Kidney capillary endothelial cell (primary cell): ENCODE measurements at regions not wholly inside any gene's neighbourhood (a gene's known extent, or its start where the extent isn't known, plus 50 kb on each side); places are given as distances from the start of the nearest gene placed in this dataset.

ENCODE experiments used
- DNase-seq: peaks from one replicate; pipeline ENCODE4 v3.0.0-alpha.2; 2018; ENCODE audit warnings: low spot score

GRCh38 chr1:208782186-208782585 is 538.0 kb upstream of the PLXNA2 start:
- no peak for DNase-seq

- no peak for DNase-seq
Observed at GRCh38 chr1:208785629-208786028, 541.4 kb upstream of the PLXNA2 start.

- DNase-seq, result no peak
Observed at GRCh38 chr1:208787219-208787618, 543.0 kb upstream of the PLXNA2 start.

GRCh38 chr1:208788013-208788540 is 543.9 kb upstream of the PLXNA2 start:
- no peak for DNase-seq

GRCh38 chr1:208791456-208791855 is 547.3 kb upstream of the PLXNA2 start:
- no peak for DNase-seq

GRCh38 chr1:208793861-208794345 is 549.7 kb upstream of the PLXNA2 start:
- DNase-seq, result peak; percentile 40

DNA sequence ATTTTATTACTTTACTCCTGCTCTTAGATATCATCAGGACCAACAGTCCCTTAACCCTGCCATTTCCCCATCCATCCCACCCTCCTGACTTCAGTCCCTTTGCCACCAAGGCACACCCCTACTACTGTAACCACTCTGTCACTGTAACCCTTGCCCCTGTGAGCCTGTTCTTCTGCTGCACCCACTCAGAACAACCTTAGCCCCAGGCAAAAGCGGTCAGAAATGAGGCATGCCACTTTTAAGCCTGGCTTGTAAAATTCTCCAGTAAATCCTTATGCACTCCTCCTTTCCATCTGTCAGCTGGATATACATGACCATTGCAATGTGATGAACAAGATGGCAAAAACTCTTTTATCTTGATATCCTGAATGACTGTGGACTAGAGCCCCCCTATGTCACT is 555.0 kb upstream of the PLXNA2 start:
- no peak for DNase-seq

DNA sequence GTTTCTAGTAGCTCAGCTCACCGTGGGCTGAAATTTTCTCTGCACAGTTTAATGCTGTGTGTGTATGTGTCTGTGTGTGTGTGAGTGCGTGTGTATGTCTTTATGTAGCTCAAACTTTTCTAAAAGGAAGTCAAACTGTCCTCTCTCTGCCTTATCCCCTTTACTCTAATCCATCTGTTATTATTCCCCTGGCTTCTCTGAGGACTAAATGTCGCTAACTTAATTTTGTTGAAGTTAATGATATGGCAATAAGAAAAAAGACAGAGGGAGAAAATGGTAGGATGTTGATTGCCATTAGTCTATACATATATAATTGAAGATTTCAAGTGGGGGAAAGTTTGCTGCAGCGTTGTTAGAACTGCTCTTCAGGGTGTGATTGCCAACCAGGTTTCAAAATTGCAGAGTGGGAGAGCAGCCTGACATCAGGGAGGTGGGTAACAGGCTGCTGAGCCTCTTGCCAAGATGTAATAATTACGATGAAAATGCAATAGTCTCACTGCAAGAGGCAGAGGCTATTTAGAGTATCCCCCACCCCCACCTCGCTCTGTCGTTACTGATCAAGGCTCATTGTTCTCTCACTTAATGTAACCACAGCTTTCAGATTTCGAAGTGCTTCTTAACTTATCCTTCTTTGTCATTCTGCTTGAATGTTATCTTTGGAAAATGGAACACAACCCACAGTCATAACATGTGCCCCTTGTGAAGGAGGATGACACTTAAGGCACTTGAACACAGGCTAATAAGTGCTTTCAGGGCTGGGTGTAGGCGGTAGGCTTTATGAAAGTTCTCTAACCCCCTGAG is 559.0 kb upstream of the PLXNA2 start:
- no peak for DNase-seq

DNA sequence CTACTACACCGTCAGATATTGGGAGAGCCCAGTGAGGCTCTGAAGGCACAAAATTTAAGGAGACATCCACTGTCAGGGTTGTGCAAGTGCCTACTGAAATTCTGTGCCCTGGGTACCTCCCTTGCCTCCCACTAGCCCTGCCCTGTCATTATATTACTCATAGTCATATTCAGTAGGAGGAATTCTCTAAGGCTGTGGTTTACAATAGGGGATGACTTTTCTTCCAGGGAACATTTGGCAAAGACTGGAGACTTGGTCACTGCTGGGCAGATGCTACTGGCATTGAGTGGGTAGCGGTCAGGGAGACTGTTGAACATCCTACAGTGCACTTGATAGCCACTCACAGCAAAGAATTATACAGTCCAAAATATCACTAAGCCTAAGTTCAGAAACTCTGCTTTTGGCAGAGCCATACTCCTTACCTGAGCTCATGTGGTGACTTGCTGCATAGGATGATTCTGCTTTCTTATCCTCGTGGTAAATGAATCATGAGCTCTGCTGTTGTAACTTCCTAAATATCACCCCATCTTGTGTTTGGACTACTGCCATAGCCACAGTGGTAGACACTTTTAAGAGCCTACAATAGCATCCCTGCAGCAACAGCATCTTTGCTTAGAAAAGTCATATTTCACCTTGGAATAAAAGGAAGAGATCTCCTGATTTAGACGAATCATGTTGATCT is 563.4 kb upstream of the PLXNA2 start:
- no peak for DNase-seq

DNA sequence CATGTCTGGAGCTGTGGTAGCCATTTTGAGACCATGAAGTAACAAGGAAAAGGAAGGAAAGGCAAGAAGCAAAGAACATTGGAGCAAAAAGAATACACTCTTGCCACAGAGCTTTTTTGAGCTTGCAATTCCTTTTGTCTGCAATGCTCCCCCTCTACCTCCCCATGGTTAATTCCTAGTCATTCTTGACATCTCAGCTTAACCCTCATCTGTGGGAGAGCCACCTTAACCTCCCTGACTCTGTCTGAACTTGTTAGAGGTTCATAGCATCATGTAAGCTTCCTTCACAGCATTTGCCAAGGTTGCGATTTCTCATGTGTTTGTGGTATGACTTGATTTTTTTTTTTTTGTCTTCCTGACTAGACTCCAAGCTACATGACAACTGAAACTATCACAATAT is 564.1 kb upstream of the PLXNA2 start:
- no peak for DNase-seq

- DNase-seq, result no peak
Observed at GRCh38 chr1:208809876-208810275, 565.7 kb upstream of the PLXNA2 start.

- no peak for DNase-seq
Observed at GRCh38 chr1:208818770-208819445, 574.7 kb upstream of the PLXNA2 start.

DNA sequence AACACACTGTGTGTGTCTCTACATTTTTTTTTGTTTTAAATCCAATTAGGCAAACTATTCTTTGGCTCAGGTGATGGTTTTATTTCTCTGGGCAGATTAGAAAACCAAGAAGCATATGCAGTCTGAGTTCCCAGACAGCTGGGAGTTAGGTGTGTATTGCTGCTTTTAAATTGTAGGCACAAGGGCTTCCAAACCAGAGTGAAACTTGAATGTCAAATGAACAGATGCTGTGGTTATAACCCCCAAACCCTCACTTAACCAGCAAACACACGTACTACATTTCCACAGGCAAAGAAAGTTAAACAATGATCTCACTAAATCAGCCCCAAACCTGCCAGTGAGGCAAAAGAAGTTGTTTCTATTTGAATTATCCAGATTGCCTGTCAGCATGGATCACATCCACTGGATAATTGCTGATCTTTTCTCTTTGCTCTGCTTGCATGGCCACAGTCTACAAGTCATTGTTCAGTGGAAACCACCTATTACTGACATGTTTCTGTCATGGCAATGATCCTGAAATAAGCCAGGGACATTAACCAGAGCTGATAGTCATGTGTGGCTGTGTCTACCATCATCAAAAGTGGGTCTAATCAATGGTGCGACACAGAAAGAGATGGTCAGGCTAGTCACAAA is 576.5 kb upstream of the PLXNA2 start:
- no peak for DNase-seq

- no peak for DNase-seq
Observed at GRCh38 chr1:208821939-208822338, 577.8 kb upstream of the PLXNA2 start.

DNA sequence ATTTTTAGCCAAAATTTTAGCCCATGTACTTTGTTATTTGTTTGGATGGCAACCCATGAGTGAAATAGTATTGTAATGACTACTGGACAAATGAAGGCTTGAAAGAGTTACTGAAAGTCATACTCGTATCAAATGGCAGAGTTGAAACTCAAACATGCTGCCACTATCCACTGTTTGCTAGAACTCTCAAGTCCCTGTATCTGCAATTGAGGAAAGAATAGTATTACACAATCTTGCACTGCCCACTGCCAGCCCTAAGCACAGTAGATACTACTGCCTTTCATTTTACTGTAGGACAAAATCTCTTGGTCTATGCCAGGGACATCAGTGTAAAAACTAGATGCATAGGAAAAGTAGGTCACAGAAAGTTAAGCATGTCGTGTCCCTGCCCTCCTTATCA is 581.1 kb upstream of the PLXNA2 start:
- DNase-seq, result no peak

DNA sequence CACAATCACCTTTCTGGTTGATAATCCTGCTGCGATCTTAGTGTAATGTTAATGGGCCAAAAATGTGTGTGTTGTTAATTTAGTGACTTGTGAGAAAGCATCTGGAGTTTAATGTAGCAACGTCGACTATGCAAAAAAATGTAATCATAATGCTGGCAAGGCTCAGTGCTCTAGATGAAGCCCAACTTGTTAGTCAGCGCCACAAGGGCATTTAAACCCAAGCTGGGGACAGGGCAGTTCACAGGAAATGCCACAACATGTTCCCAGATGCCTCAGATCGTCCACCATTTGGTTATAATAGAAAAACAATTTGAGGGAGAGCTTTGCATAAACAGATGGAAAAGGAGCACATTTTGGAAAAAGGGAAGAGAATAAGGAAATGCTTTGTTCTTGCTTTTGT is 585.4 kb upstream of the PLXNA2 start:
- DNase-seq, result peak; percentile 7

GRCh38 chr1:208834381-208835096 is 590.4 kb upstream of the PLXNA2 start:
- peak; percentile 62 for DNase-seq

- DNase-seq, result no peak
Observed at GRCh38 chr1:208835097-208835463, 590.9 kb upstream of the PLXNA2 start.

- DNase-seq, result no peak
Observed at GRCh38 chr1:208835781-208836180, 591.6 kb upstream of the PLXNA2 start.

- DNase-seq, result no peak
Observed at GRCh38 chr1:208837242-208837641, 593.1 kb upstream of the PLXNA2 start.

- DNase-seq, result no peak
Observed at GRCh38 chr1:208841436-208841835, 597.3 kb upstream of the PLXNA2 start.

- no peak for DNase-seq
Observed at GRCh38 chr1:208842451-208842850, 598.3 kb upstream of the PLXNA2 start.
